ENCODE measurements at regions not wholly inside any gene's neighbourhood (a gene's known extent, or its start where the extent isn't known, plus 50 kb on each side); places are given as distances from the start of the nearest gene placed in this dataset.

DNA sequence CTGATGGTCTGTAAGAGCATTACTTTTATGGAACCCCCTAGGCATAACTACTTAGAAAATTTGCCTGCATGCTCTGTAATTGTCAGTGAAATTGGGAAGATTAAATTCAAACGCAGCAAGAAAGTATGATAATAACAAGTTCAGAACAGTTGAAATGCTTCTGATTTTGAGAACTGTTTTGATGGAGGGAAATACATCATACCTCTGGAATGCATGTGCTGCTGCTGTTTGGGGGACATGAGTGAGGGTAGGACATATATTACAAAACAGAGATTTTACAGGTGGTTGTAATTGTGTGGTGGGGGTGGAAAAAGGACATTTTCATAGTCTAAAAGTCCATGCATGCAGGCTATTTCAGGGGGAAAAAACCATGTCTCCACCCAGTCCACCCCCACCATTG lies 135.0 kb upstream of the DPH6 start:
- H3K9me3 ChIP-seq (ENCODE audit: control insufficient read depth, insufficient read depth, low read depth, low read length) = no peaks in the 10 kb centered on the region
- no peaks in the 10 kb centered on the region for H3K4me1 ChIP-seq (ENCODE audit: control insufficient read depth, extremely low read depth, insufficient read depth, low read length)
- no peak overlapping the region for H3K9ac ChIP-seq (ENCODE audit: insufficient read depth, low read length)
- TF ChIP-seq EZH2 (IDR thresholded peaks at IDR 0.05; ENCODE audit: low read length, missing control alignments) = no peak
- TF ChIP-seq, protein P1, sequence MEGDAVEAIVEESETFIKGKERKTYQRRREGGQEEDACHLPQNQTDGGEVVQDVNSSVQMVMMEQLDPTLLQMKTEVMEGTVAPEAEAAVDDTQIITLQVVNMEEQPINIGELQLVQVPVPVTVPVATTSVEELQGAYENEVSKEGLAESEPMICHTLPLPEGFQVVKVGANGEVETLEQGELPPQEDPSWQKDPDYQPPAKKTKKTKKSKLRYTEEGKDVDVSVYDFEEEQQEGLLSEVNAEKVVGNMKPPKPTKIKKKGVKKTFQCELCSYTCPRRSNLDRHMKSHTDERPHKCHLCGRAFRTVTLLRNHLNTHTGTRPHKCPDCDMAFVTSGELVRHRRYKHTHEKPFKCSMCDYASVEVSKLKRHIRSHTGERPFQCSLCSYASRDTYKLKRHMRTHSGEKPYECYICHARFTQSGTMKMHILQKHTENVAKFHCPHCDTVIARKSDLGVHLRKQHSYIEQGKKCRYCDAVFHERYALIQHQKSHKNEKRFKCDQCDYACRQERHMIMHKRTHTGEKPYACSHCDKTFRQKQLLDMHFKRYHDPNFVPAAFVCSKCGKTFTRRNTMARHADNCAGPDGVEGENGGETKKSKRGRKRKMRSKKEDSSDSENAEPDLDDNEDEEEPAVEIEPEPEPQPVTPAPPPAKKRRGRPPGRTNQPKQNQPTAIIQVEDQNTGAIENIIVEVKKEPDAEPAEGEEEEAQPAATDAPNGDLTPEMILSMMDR (conservative IDR thresholded peaks at IDR 0.05 in 1 of 2, IDR thresholded peaks at IDR 0.05 in 1 of 2; ENCODE audit: low read depth in 1 of 2, low read length in 2 of 2) = no peak
- no peaks in the 10 kb centered on the region for H4K20me1 ChIP-seq (ENCODE audit: control insufficient read depth, extremely low read depth, insufficient read depth, low read length)
- H3K4me2 ChIP-seq (ENCODE audit: extremely low read depth, insufficient read depth, low read length) = no peak overlapping the region
- H3K79me2 ChIP-seq (ENCODE audit: control insufficient read depth, insufficient read depth, low read length) = no peaks in the 10 kb centered on the region
- H3K36me3 ChIP-seq (ENCODE audit: control insufficient read depth, insufficient read depth, low read length) = no peaks in the 10 kb centered on the region
- H2AFZ ChIP-seq (ENCODE audit: low read length) = no peak overlapping the region
- no peaks in the 10 kb centered on the region for H3K27me3 ChIP-seq (ENCODE audit: control insufficient read depth, insufficient read depth, low read length)
- H3K27ac ChIP-seq (ENCODE audit: insufficient read depth, low read length) = no peak overlapping the region
- no peak for DNase-seq (ENCODE audit: low read depth in 2 of 2)
- H3K4me3 ChIP-seq (replicated peaks in 1 of 4; ENCODE audit: control extremely low read depth in 1 of 4, insufficient read depth in 1 of 4, low read depth in 3 of 4, low read length in 4 of 4) = no peak overlapping the region

GRCh38 chr15:35686347-35686746 lies 140.4 kb upstream of the DPH6 start:
- DNase-seq (ENCODE audit: low read depth in 2 of 2) = no peak
- Histone ChIP-seq H2AFZ (ENCODE audit: low read length) (no peak overlapping the region), H3K4me3 (replicated peaks in 1 of 4; ENCODE audit: control extremely low read depth in 1 of 4, insufficient read depth in 1 of 4, low read depth in 3 of 4, low read length in 4 of 4) (no peak overlapping the region), H3K9me3 (ENCODE audit: control insufficient read depth, insufficient read depth, low read depth, low read length) (no peaks in the 10 kb centered on the region), H4K20me1 (ENCODE audit: control insufficient read depth, extremely low read depth, insufficient read depth, low read length) (no peaks in the 10 kb centered on the region), H3K36me3 (ENCODE audit: control insufficient read depth, insufficient read depth, low read length) (no peaks in the 10 kb centered on the region), H3K27me3 (ENCODE audit: control insufficient read depth, insufficient read depth, low read length) (no peaks in the 10 kb centered on the region), H3K4me2 (ENCODE audit: extremely low read depth, insufficient read depth, low read length) (no peak overlapping the region), H3K9ac (ENCODE audit: insufficient read depth, low read length) (no peak overlapping the region), H3K79me2 (ENCODE audit: control insufficient read depth, insufficient read depth, low read length) (no peaks in the 10 kb centered on the region), H3K4me1 (ENCODE audit: control insufficient read depth, extremely low read depth, insufficient read depth, low read length) (peaks cover 3% of the 10 kb centered on the region), H3K27ac (ENCODE audit: insufficient read depth, low read length) (no peak overlapping the region)
- TF ChIP-seq EZH2 (IDR thresholded peaks at IDR 0.05; ENCODE audit: low read length, missing control alignments) = no peak
- TF ChIP-seq, protein P1 (conservative IDR thresholded peaks at IDR 0.05 in 1 of 2, IDR thresholded peaks at IDR 0.05 in 1 of 2; ENCODE audit: low read depth in 1 of 2, low read length in 2 of 2) = no peak

DNA sequence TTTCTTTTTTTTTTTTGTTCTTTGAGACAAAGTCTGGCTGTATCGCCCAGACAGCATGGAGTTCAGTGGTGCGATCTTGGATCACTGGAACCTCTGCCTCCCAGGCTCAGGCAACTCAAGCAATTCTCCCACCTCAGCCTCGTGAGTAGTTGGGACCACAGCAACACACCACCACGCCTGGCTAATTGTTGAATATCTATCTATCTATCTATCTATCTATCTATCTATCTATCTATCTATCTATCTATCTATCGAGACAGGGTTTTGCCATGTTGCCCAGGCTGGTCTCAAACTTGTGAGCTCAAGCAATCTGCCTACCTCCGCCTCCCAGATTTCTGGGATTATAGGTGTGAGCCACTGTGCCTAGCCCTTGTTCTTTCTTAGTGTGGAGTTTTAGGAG lies 143.3 kb upstream of the DPH6 start:
- no peak overlapping the region for H3K9ac ChIP-seq (ENCODE audit: insufficient read depth, low read length)
- TF ChIP-seq, protein P1 (conservative IDR thresholded peaks at IDR 0.05 in 1 of 2, IDR thresholded peaks at IDR 0.05 in 1 of 2; ENCODE audit: low read depth in 1 of 2, low read length in 2 of 2) = no peak
- TF ChIP-seq EZH2 (IDR thresholded peaks at IDR 0.05; ENCODE audit: low read length, missing control alignments) = no peak

More for the DNA sequence above, 143.3 kb upstream of the DPH6 start:
- DNase-seq (ENCODE audit: low read depth in 2 of 2) = no peak
- Histone ChIP-seq H2AFZ (ENCODE audit: low read length) (no peak overlapping the region), H3K27ac (ENCODE audit: insufficient read depth, low read length) (no peak overlapping the region), H4K20me1 (ENCODE audit: control insufficient read depth, extremely low read depth, insufficient read depth, low read length) (no peaks in the 10 kb centered on the region), H3K27me3 (ENCODE audit: control insufficient read depth, insufficient read depth, low read length) (no peaks in the 10 kb centered on the region), H3K4me2 (ENCODE audit: extremely low read depth, insufficient read depth, low read length) (no peak overlapping the region), H3K4me3 (replicated peaks in 1 of 4; ENCODE audit: control extremely low read depth in 1 of 4, insufficient read depth in 1 of 4, low read depth in 3 of 4, low read length in 4 of 4) (no peak overlapping the region), H3K79me2 (ENCODE audit: control insufficient read depth, insufficient read depth, low read length) (no peaks in the 10 kb centered on the region), H3K9me3 (ENCODE audit: control insufficient read depth, insufficient read depth, low read depth, low read length) (no peaks in the 10 kb centered on the region), H3K36me3 (ENCODE audit: control insufficient read depth, insufficient read depth, low read length) (no peaks in the 10 kb centered on the region), H3K4me1 (ENCODE audit: control insufficient read depth, extremely low read depth, insufficient read depth, low read length) (peaks cover 13% of the 10 kb centered on the region)
